DOHH2 (cell line): ENCODE measurements at regions not wholly inside any gene's neighbourhood (a gene's known extent, or its start where the extent isn't known, plus 50 kb on each side); places are given as distances from the start of the nearest gene placed in this dataset.

ENCODE experiments used
- EZH2phosphoT487 ChIP-seq: fragments of 200-600 bp; sonication (generic); IDR thresholded peaks from 2 replicates; pipeline ENCODE4 v1.6.1; 2017; ENCODE audit warnings: borderline replicate concordance, mild to moderate bottlenecking, antibody characterized with exemption, low read length, moderate library complexity, mixed read lengths
- TF ChIP-seq, protein P1 (sequence below): fragments of 200-600 bp; sonication (generic); IDR thresholded peaks from one replicate; pipeline ENCODE4 v1.5.1; 2014; ENCODE audit warnings: antibody characterized with exemption, mild to moderate bottlenecking, low read depth, low read length; ENCODE audit not compliant: poor library complexity, severe bottlenecking

DNA sequence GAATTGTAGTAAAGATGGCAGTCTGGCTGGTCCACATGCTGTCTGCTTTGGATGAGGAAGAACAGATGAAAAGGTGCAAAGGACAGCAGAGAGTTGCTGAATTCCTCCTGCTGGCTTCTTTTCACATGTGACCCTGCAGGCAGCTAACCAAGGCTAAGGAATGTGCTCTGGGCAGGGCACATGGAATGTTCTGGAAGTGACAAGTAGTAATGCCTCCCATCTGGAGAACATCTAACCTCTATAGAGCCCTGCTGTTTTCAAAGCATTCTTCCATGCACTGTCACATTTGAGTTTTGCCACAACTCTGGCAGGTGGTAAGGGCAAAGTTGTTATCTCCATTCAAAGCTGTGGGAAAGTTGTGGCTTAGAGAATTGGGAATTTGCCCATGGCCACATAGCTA is 208.8 kb downstream of the STK31 start:
- TF ChIP-seq, protein P1, sequence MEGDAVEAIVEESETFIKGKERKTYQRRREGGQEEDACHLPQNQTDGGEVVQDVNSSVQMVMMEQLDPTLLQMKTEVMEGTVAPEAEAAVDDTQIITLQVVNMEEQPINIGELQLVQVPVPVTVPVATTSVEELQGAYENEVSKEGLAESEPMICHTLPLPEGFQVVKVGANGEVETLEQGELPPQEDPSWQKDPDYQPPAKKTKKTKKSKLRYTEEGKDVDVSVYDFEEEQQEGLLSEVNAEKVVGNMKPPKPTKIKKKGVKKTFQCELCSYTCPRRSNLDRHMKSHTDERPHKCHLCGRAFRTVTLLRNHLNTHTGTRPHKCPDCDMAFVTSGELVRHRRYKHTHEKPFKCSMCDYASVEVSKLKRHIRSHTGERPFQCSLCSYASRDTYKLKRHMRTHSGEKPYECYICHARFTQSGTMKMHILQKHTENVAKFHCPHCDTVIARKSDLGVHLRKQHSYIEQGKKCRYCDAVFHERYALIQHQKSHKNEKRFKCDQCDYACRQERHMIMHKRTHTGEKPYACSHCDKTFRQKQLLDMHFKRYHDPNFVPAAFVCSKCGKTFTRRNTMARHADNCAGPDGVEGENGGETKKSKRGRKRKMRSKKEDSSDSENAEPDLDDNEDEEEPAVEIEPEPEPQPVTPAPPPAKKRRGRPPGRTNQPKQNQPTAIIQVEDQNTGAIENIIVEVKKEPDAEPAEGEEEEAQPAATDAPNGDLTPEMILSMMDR, result no peak
- TF ChIP-seq EZH2phosphoT487, result no peak
